HCT116 (cell line): ENCODE measurements at regions not wholly inside any gene's neighbourhood (a gene's known extent, or its start where the extent isn't known, plus 50 kb on each side); places are given as distances from the start of the nearest gene placed in this dataset.

Experiments
- ATAC-seq: fragments of 200-7000 bp; cut with Tn5 transposase; 2 replicates; pipeline ENCODE4 v1.9.1; 2020; ENCODE audit warnings: mild to moderate bottlenecking, moderate library complexity
- BruUV-seq: library from RNA; stranded (reverse); fragments of 400-500 nt; replicated peaks from 2 replicates; lab custom pipeline; 2021; lab: Mats Ljungman, UMichigan
- CTCF ChIA-PET: fragments of 300-600 bp; sonication (Branson Sonifier 250); formaldehyde crosslinking; loops from one replicate; lab custom pipeline; 2021; ENCODE audit warnings: antibody characterized with exemption; lab: Charles Lee
- POLR2A ChIA-PET: fragments of 300-600, 350-600 bp; sonication (Branson Sonifier 250); formaldehyde crosslinking; loops from one replicate; lab custom pipeline; 2021; ENCODE audit warnings: antibody characterized with exemption; lab: Charles Lee
- RAD21 ChIA-PET, 2 experiments: fragments of 300-600 bp; sonication (Branson Sonifier 250); formaldehyde crosslinking; loops; one replicate each; lab custom pipeline; 2023; ENCODE audit warnings: low total read pairs in 2 of 2; ENCODE audit not compliant: uncharacterized antibody in 2 of 2, unreplicated experiment in 2 of 2, low non-redundant PET in 1 of 2; lab: Charles Lee
- DNase-seq: peaks from one replicate; pipeline ENCODE4 v3.0.0-alpha.2; 2010; ENCODE audit warnings: low read depth, low spot score
- H2AFZ ChIP-seq: fragments of 200-600 bp; shearing (Covaris generic), sonication (generic); 2 replicates; pipeline ENCODE4 v1.6.1; 2017; ENCODE audit warnings: low read depth, mixed run types, mixed read lengths, antibody characterized with exemption, low read length; ENCODE audit not compliant: poor library complexity, severe bottlenecking
- H3K27ac ChIP-seq: 2 replicates; pipeline ENCODE4 v1.5.1; 2012; ENCODE audit warnings: low read depth, low read length
- H3K27me3 ChIP-seq: fragments of 200-600 bp; sonication (generic); 2 replicates; pipeline ENCODE4 v1.6.1; 2016; ENCODE audit warnings: mixed run types, low read length, mixed read lengths; ENCODE audit not compliant: insufficient read depth
- H3K36me3 ChIP-seq, 2 experiments: fragments of 200-500 bp in 1 of 2; fragments of 200-600 bp in 1 of 2; sonication (Bioruptor generic) in 1 of 2; sonication (generic) in 1 of 2; 2 replicates each; pipeline versions ENCODE4 v1.5.1 to v1.6.1; 2014 to 2016; ENCODE audit warnings: low read length in 2 of 2, inconsistent platforms in 1 of 2, mixed read lengths in 1 of 2, mixed run types in 1 of 2; ENCODE audit not compliant: insufficient read depth in 2 of 2, control insufficient read depth in 1 of 2
- H3K4me1 ChIP-seq, 2 experiments: fragments of 200-600 bp in 1 of 2; sonication (generic) in 1 of 2; 2 replicates each; pipeline versions ENCODE4 v1.5.1 to v1.6.1; 2012 to 2017; ENCODE audit warnings: low read length in 2 of 2, inconsistent platforms in 1 of 2, mild to moderate bottlenecking in 1 of 2, mixed read lengths in 1 of 2, mixed run types in 1 of 2, moderate library complexity in 1 of 2; ENCODE audit not compliant: insufficient read depth in 2 of 2, control insufficient read depth in 1 of 2
- H3K4me2 ChIP-seq: fragments of 200-600 bp; sonication (generic); 2 replicates; pipeline ENCODE4 v1.6.1; 2017; ENCODE audit warnings: mixed run types, low read length, mixed read lengths
- H3K4me3 ChIP-seq, 2 experiments: fragments of 200-600 bp in 1 of 2; sonication (generic) in 1 of 2; replicated peaks in 1 of 2; 2 replicates each; pipeline ENCODE4 v1.5.1; 2011 to 2016; ENCODE audit warnings: low read length in 2 of 2, control low read depth in 1 of 2, low read depth in 1 of 2, mild to moderate bottlenecking in 1 of 2, mixed read lengths in 1 of 2, mixed run types in 1 of 2
- H3K79me2 ChIP-seq: fragments of 200-600 bp; sonication (generic); 2 replicates; pipeline ENCODE4 v1.6.1; 2017; ENCODE audit warnings: mild to moderate bottlenecking, mixed run types, low read length, moderate library complexity, mixed read lengths; ENCODE audit not compliant: insufficient read depth
- H3K9ac ChIP-seq: fragments of 200-600 bp; sonication (generic); 2 replicates; pipeline ENCODE4 v1.6.1; 2016; ENCODE audit warnings: low read length, mixed read lengths
- H3K9me2 ChIP-seq: fragments of 200-600 bp; sonication (generic), shearing (Covaris generic); 2 replicates; pipeline ENCODE4 v1.6.1; 2017; ENCODE audit warnings: mixed run types, mild to moderate bottlenecking, moderate library complexity; ENCODE audit not compliant: insufficient read depth
- H3K9me3 ChIP-seq, 2 experiments: fragments of 200-500 bp in 1 of 2; fragments of 200-600 bp in 1 of 2; sonication (Bioruptor generic) in 1 of 2; sonication (generic) in 1 of 2; 2 replicates each; pipeline ENCODE4 v1.6.1; 2014 to 2017; ENCODE audit warnings: low read length in 2 of 2, mixed read lengths in 2 of 2, inconsistent platforms in 1 of 2, low read depth in 1 of 2, mild to moderate bottlenecking in 1 of 2, mixed run types in 1 of 2, moderate library complexity in 1 of 2; ENCODE audit not compliant: control insufficient read depth in 1 of 2, insufficient read depth in 1 of 2
- H4K20me1 ChIP-seq: fragments of 200-600 bp; sonication (generic), shearing (Covaris generic); 2 replicates; pipeline ENCODE4 v1.6.1; 2017; ENCODE audit warnings: mixed run types, mild to moderate bottlenecking, moderate library complexity; ENCODE audit not compliant: insufficient read depth
- CBX3 ChIP-seq: IDR thresholded peaks from 2 replicates; pipeline ENCODE4 v1.6.1; 2012; ENCODE audit warnings: low read depth
- CEBPB ChIP-seq: IDR thresholded peaks from 2 replicates; pipeline ENCODE4 v1.6.1; 2012; ENCODE audit warnings: low read depth
- EGR1 ChIP-seq: IDR thresholded peaks from 2 replicates; pipeline ENCODE4 v1.6.1; 2012; ENCODE audit warnings: low read depth
- EZH2phosphoT487 ChIP-seq: fragments of 200-600 bp; IDR thresholded peaks from 2 replicates; pipeline ENCODE4 v1.6.1; 2018; ENCODE audit warnings: antibody characterized with exemption, borderline replicate concordance
- FOSL1 ChIP-seq: IDR thresholded peaks from 2 replicates; pipeline ENCODE4 v1.6.1; 2012; ENCODE audit warnings: low read depth
- JUND ChIP-seq: IDR thresholded peaks from 2 replicates; pipeline ENCODE4 v1.6.1; 2012
- POLR2A ChIP-seq: IDR thresholded peaks from 2 replicates; pipeline ENCODE4 v1.7.0; 2011; ENCODE audit warnings: borderline replicate concordance; ENCODE audit not compliant: insufficient read depth, insufficient read length; ENCODE audit errors: extremely low read depth
- POLR2AphosphoS5 ChIP-seq: IDR thresholded peaks from 2 replicates; pipeline ENCODE4 v1.6.1; 2011; ENCODE audit warnings: mild to moderate bottlenecking, low read depth, low read length, moderate library complexity
- RAD21 ChIP-seq: IDR thresholded peaks from 2 replicates; pipeline ENCODE4 v1.6.1; 2012; ENCODE audit warnings: low read depth, mild to moderate bottlenecking
- SIN3A ChIP-seq: IDR thresholded peaks from 2 replicates; pipeline ENCODE4 v1.6.1; 2012; ENCODE audit warnings: low read depth
- SP1 ChIP-seq: IDR thresholded peaks from 2 replicates; pipeline ENCODE4 v1.6.1; 2012; ENCODE audit warnings: low read depth
- YY1 ChIP-seq: IDR thresholded peaks from 2 replicates; pipeline ENCODE4 v1.6.1; 2011; ENCODE audit warnings: low read length, low read depth, moderate library complexity, mild to moderate bottlenecking; ENCODE audit not compliant: insufficient replicate concordance; ENCODE audit errors: extremely low read depth
- ZNF274 ChIP-seq: fragments of 200-500 bp; sonication (Bioruptor generic); IDR thresholded peaks from 2 replicates; pipeline ENCODE4 v1.6.1; 2014; ENCODE audit warnings: mild to moderate bottlenecking, low read depth, low read length, inconsistent platforms
- intact Hi-C: fragments of 100-400 bp; cut with micrococcal nuclease; formaldehyde crosslinking; loops from 2 replicates; pipeline ENCODE4 v1.10.0; 2022
- TF ChIP-seq, protein P1 (sequence below): IDR thresholded peaks from 2 replicates; pipeline ENCODE4 v1.6.1; 2012
- TF ChIP-seq, protein P2 (sequence below), 3 experiments: fragments of 200-600 bp in 1 of 3; sonication (generic) in 1 of 3; IDR thresholded peaks in 2 of 3; conservative IDR thresholded peaks in 1 of 3; 2 replicates each; pipeline ENCODE4 v1.5.1; 2012 to 2017; ENCODE audit warnings: low read depth in 2 of 3, low read length in 2 of 3, antibody characterized with exemption in 1 of 3, borderline replicate concordance in 1 of 3, control low read depth in 1 of 3, mild to moderate bottlenecking in 1 of 3, mixed read lengths in 1 of 3, mixed run types in 1 of 3, moderate library complexity in 1 of 3; ENCODE audit not compliant: insufficient read depth in 1 of 3
- TF ChIP-seq, protein P3 (sequence below): IDR thresholded peaks from 2 replicates; pipeline ENCODE4 v1.6.1; 2011; ENCODE audit warnings: mild to moderate bottlenecking, low read length, moderate library complexity; ENCODE audit not compliant: insufficient replicate concordance; ENCODE audit errors: extremely low read depth
- TF ChIP-seq, protein P4 (sequence below): IDR thresholded peaks from 2 replicates; pipeline ENCODE4 v1.6.1; 2012; ENCODE audit warnings: low read depth

DNA sequence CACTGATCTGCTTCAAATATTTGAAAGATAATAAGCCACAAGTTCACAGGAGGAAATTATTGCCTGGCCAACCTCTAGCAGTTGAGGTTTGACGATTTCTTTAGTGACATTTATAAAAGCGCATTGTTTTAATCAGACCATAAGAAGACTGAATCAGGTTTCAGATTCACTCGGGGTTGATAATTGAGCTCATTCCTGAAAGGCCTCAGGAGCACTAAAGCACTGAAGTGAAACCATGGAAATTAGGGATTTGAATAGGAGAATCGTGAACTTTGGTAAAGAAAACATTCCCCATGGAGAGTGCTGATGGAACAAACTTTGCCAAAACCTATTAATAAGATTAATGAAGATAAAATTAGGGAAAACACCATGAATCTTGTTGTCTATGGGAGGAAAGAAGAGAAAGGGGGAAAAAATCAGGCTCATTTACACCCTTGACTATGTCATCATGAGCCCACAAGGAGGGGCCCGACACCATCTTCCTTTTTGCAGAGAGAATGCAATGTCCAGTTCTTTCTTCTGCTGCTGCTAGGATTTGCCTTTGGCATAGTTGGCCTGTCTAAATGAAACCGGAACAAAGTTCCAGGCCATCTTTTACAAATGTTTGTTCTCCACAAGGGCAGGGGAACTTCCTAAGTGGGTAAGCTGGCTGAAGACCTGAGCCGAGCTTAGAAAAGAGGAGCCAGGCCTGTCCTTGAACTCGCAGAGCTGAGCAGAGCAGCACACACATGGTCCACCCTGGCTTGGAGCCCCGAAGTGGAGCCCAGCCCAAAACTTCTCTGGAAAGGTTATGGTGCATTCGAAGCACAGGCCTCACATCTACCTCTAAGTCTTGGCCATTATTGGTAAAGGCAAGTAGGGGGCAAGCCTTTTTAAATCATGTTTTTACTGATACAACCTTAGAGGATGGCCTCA lies 56.1 kb upstream of the EIF3M start:
- Histone ChIP-seq H3K9ac (no peak overlapping the region), H3K9me3 (no peaks in the 10 kb centered on the region), H3K36me3 (no peaks in the 10 kb centered on the region), H3K27ac (no peak overlapping the region), H3K4me3 (no peak overlapping the region), H3K4me1 (no peaks in the 10 kb centered on the region), H3K9me2 (no peaks in the 10 kb centered on the region), H2AFZ (no peak overlapping the region), H3K79me2 (no peaks in the 10 kb centered on the region), H4K20me1 (no peaks in the 10 kb centered on the region), H3K4me2 (no peak overlapping the region), H3K27me3 (no peaks in the 10 kb centered on the region)
- no peak for ATAC-seq
- ChIA-PET CTCF (no interaction called here), POLR2A (no interaction called here), RAD21 (no interaction called here)
- intact Hi-C loops: no loop called here
- no peak for DNase-seq
- TF ChIP-seq EGR1 (no peak), RAD21 (no peak), YY1 (no peak), JUND (no peak), CBX3 (no peak), POLR2A (no peak), POLR2AphosphoS5 (no peak), EZH2phosphoT487 (no peak), ZNF274 (no peak), CEBPB (no peak), SP1 (no peak), FOSL1 (no peak), SIN3A (no peak)
- TF ChIP-seq, protein P1, sequence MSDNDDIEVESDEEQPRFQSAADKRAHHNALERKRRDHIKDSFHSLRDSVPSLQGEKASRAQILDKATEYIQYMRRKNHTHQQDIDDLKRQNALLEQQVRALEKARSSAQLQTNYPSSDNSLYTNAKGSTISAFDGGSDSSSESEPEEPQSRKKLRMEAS: no peak
- TF ChIP-seq, protein P2, sequence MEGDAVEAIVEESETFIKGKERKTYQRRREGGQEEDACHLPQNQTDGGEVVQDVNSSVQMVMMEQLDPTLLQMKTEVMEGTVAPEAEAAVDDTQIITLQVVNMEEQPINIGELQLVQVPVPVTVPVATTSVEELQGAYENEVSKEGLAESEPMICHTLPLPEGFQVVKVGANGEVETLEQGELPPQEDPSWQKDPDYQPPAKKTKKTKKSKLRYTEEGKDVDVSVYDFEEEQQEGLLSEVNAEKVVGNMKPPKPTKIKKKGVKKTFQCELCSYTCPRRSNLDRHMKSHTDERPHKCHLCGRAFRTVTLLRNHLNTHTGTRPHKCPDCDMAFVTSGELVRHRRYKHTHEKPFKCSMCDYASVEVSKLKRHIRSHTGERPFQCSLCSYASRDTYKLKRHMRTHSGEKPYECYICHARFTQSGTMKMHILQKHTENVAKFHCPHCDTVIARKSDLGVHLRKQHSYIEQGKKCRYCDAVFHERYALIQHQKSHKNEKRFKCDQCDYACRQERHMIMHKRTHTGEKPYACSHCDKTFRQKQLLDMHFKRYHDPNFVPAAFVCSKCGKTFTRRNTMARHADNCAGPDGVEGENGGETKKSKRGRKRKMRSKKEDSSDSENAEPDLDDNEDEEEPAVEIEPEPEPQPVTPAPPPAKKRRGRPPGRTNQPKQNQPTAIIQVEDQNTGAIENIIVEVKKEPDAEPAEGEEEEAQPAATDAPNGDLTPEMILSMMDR (IDR thresholded peaks at IDR 0.05 in 2 of 3, conservative IDR thresholded peaks at IDR 0.05 in 1 of 3; ENCODE audit: borderline replicate concordance in 1 of 3, insufficient read depth in 1 of 3, low read depth in 2 of 3, low read length in 2 of 3): no peak
- TF ChIP-seq, protein P3, sequence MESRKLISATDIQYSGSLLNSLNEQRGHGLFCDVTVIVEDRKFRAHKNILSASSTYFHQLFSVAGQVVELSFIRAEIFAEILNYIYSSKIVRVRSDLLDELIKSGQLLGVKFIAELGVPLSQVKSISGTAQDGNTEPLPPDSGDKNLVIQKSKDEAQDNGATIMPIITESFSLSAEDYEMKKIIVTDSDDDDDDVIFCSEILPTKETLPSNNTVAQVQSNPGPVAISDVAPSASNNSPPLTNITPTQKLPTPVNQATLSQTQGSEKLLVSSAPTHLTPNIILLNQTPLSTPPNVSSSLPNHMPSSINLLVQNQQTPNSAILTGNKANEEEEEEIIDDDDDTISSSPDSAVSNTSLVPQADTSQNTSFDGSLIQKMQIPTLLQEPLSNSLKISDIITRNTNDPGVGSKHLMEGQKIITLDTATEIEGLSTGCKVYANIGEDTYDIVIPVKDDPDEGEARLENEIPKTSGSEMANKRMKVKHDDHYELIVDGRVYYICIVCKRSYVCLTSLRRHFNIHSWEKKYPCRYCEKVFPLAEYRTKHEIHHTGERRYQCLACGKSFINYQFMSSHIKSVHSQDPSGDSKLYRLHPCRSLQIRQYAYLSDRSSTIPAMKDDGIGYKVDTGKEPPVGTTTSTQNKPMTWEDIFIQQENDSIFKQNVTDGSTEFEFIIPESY: no peak
- TF ChIP-seq, protein P4, sequence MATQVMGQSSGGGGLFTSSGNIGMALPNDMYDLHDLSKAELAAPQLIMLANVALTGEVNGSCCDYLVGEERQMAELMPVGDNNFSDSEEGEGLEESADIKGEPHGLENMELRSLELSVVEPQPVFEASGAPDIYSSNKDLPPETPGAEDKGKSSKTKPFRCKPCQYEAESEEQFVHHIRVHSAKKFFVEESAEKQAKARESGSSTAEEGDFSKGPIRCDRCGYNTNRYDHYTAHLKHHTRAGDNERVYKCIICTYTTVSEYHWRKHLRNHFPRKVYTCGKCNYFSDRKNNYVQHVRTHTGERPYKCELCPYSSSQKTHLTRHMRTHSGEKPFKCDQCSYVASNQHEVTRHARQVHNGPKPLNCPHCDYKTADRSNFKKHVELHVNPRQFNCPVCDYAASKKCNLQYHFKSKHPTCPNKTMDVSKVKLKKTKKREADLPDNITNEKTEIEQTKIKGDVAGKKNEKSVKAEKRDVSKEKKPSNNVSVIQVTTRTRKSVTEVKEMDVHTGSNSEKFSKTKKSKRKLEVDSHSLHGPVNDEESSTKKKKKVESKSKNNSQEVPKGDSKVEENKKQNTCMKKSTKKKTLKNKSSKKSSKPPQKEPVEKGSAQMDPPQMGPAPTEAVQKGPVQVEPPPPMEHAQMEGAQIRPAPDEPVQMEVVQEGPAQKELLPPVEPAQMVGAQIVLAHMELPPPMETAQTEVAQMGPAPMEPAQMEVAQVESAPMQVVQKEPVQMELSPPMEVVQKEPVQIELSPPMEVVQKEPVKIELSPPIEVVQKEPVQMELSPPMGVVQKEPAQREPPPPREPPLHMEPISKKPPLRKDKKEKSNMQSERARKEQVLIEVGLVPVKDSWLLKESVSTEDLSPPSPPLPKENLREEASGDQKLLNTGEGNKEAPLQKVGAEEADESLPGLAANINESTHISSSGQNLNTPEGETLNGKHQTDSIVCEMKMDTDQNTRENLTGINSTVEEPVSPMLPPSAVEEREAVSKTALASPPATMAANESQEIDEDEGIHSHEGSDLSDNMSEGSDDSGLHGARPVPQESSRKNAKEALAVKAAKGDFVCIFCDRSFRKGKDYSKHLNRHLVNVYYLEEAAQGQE: no peak
- BruUV-seq: no TSS peak
